ENCODE measurements at regions not wholly inside any gene's neighbourhood (a gene's known extent, or its start where the extent isn't known, plus 50 kb on each side); places are given as distances from the start of the nearest gene placed in this dataset.

DNA sequence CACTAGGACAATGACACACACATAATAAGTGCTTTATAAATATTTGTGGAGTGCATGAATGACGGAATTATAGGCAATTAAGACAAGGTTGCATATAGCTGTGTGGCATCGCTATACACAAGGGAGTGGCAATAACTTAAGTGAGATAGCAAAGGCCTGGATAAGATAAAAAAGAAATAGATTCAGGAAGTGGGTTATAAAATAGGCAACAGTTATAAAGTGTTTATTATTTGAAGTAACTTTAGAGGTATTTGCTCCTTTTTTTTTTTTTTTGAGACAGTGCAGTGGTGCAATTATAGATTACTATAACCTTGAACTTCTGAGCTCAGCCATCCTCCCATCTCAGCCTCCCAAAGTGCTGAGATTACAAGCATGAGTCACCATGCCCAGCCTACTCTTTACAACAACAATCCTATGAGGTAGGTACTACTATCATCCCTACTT, 75.9 kb upstream of the LOC128125822 start:
- TF ChIP-seq, protein P1, sequence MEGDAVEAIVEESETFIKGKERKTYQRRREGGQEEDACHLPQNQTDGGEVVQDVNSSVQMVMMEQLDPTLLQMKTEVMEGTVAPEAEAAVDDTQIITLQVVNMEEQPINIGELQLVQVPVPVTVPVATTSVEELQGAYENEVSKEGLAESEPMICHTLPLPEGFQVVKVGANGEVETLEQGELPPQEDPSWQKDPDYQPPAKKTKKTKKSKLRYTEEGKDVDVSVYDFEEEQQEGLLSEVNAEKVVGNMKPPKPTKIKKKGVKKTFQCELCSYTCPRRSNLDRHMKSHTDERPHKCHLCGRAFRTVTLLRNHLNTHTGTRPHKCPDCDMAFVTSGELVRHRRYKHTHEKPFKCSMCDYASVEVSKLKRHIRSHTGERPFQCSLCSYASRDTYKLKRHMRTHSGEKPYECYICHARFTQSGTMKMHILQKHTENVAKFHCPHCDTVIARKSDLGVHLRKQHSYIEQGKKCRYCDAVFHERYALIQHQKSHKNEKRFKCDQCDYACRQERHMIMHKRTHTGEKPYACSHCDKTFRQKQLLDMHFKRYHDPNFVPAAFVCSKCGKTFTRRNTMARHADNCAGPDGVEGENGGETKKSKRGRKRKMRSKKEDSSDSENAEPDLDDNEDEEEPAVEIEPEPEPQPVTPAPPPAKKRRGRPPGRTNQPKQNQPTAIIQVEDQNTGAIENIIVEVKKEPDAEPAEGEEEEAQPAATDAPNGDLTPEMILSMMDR (IDR thresholded peaks at IDR 0.05; ENCODE audit: poor library complexity): no peak
- TF ChIP-seq EZH2 (IDR thresholded peaks at IDR 0.05; ENCODE audit: borderline replicate concordance): no peak

All from hepatocyte (in vitro differentiated cells).